IMR-90 (cell line): ENCODE measurements at regions not wholly inside any gene's neighbourhood (a gene's known extent, or its start where the extent isn't known, plus 50 kb on each side); places are given as distances from the start of the nearest gene placed in this dataset.

ENCODE experiments used
- ATAC-seq: fragments of 200-7000 bp; cut with Tn5 transposase; 2 replicates; pipeline ENCODE4 v1.9.1; 2020; ENCODE audit warnings: low read depth, mild to moderate bottlenecking, moderate library complexity
- BruUV-seq: library from RNA; stranded (reverse); fragments of 400-500 nt; replicated peaks from 2 replicates; lab custom pipeline; 2021; lab: Mats Ljungman, UMichigan
- CTCF ChIA-PET: fragments of 300-600 bp; formaldehyde crosslinking; extraction: SDS; loops from one replicate; lab custom pipeline; 2021; ENCODE audit warnings: antibody characterized with exemption; lab: Yijun Ruan, JAX
- POLR2A ChIA-PET: fragments of 300-600 bp; sonication (Branson Sonifier 250); formaldehyde crosslinking; loops from one replicate; lab custom pipeline; 2022; ENCODE audit warnings: antibody characterized with exemption; ENCODE audit not compliant: unreplicated experiment; lab: Charles Lee
- DNase-seq: peaks from one replicate; pipeline ENCODE4 v3.0.0; 2013
- H2AFZ ChIP-seq: replicated peaks from 2 replicates; pipeline ENCODE3; 2013; ENCODE audit warnings: low read length, mild to moderate bottlenecking; ENCODE audit not compliant: poor library complexity
- H2AK5ac ChIP-seq: 2 replicates; pipeline ENCODE4 v1.6.1; 2013; ENCODE audit warnings: low read depth, low read length, inconsistent platforms
- H2AK9ac ChIP-seq: replicated peaks from 2 replicates; pipeline ENCODE3; 2013; ENCODE audit warnings: mild to moderate bottlenecking, low read depth, low read length, moderate library complexity; ENCODE audit not compliant: poor library complexity
- H2BK120ac ChIP-seq: 2 replicates; pipeline ENCODE4 v1.6.1; 2013; ENCODE audit warnings: low read depth, low read length, inconsistent platforms
- H2BK15ac ChIP-seq: 3 replicates; pipeline ENCODE4 v1.6.1; 2013; ENCODE audit warnings: low read depth, low read length, inconsistent platforms
- H2BK20ac ChIP-seq: 2 replicates; pipeline ENCODE4 v1.6.1; 2013; ENCODE audit warnings: low read depth, mild to moderate bottlenecking, inconsistent platforms, low read length, moderate library complexity
- H2BK5ac ChIP-seq: 2 replicates; pipeline ENCODE4 v1.6.1; 2013; ENCODE audit warnings: mild to moderate bottlenecking, low read depth, low read length, inconsistent platforms; ENCODE audit not compliant: poor library complexity, severe bottlenecking
- H3K14ac ChIP-seq: replicated peaks from 2 replicates; pipeline ENCODE4 v1.6.1; 2013; ENCODE audit warnings: low read depth, low read length, inconsistent platforms
- H3K18ac ChIP-seq: 2 replicates; pipeline ENCODE4 v1.6.1; 2013; ENCODE audit warnings: low read depth, low read length, control low read depth
- H3K23ac ChIP-seq: 2 replicates; pipeline ENCODE4 v1.6.1; 2013; ENCODE audit warnings: low read depth, low read length, inconsistent platforms
- H3K27ac ChIP-seq: 2 replicates; pipeline ENCODE4 v1.5.1; 2013; ENCODE audit warnings: mild to moderate bottlenecking, control low read depth, low read length; ENCODE audit not compliant: insufficient read depth
- H3K27me3 ChIP-seq: 2 replicates; pipeline ENCODE4 v1.6.1; 2013; ENCODE audit warnings: low read length; ENCODE audit not compliant: control insufficient read depth, insufficient read depth
- H3K36me3 ChIP-seq: 2 replicates; pipeline ENCODE4 v1.6.1; 2013; ENCODE audit warnings: low read length, mixed read lengths; ENCODE audit not compliant: control insufficient read depth, insufficient read depth
- H3K4ac ChIP-seq: 2 replicates; pipeline ENCODE4 v1.6.1; 2013; ENCODE audit warnings: low read depth, low read length, inconsistent platforms
- H3K4me1 ChIP-seq: 2 replicates; pipeline ENCODE4 v1.6.1; 2013; ENCODE audit warnings: low read length, mixed read lengths; ENCODE audit not compliant: control insufficient read depth, insufficient read depth
- H3K4me2 ChIP-seq: 2 replicates; pipeline ENCODE4 v1.6.1; 2013; ENCODE audit warnings: low read depth, mild to moderate bottlenecking, control low read depth, low read length, moderate library complexity
- H3K4me3 ChIP-seq: 2 replicates; pipeline ENCODE4 v1.5.1; 2013; ENCODE audit warnings: low read depth, mild to moderate bottlenecking, control low read depth, low read length, moderate library complexity; ENCODE audit not compliant: insufficient read depth
- H3K56ac ChIP-seq: 2 replicates; pipeline ENCODE4 v1.6.1; 2013; ENCODE audit warnings: low read length, inconsistent platforms; ENCODE audit not compliant: insufficient read depth; ENCODE audit errors: extremely low read depth
- H3K79me1 ChIP-seq, 2 experiments: 2 replicates each; pipeline ENCODE4 v1.6.1; 2013; ENCODE audit warnings: low read length in 2 of 2, inconsistent platforms in 1 of 2, low read depth in 1 of 2
- H3K9ac ChIP-seq: 2 replicates; pipeline ENCODE4 v1.6.1; 2013; ENCODE audit warnings: low read depth, low read length, control low read depth
- H3K9me1 ChIP-seq: 2 replicates; pipeline ENCODE4 v1.6.1; 2013; ENCODE audit warnings: low read length, inconsistent platforms; ENCODE audit not compliant: insufficient read depth
- H3K9me3 ChIP-seq: 2 replicates; pipeline ENCODE4 v1.6.1; 2013; ENCODE audit warnings: low read length; ENCODE audit not compliant: control insufficient read depth, insufficient read depth
- H4K20me1 ChIP-seq: 2 replicates; pipeline ENCODE4 v1.6.1; 2013; ENCODE audit warnings: low read length, inconsistent platforms; ENCODE audit not compliant: insufficient read depth
- H4K5ac ChIP-seq: 2 replicates; pipeline ENCODE4 v1.6.1; 2013; ENCODE audit warnings: mild to moderate bottlenecking, low read depth, low read length, control low read depth
- H4K8ac ChIP-seq, 2 experiments: 2 replicates each; pipeline ENCODE4 v1.6.1; 2013; ENCODE audit warnings: low read depth in 2 of 2, low read length in 2 of 2, control low read depth in 1 of 2, inconsistent platforms in 1 of 2
- H4K91ac ChIP-seq: 2 replicates; pipeline ENCODE4 v1.6.1; 2013; ENCODE audit warnings: low read depth, low read length, inconsistent platforms; ENCODE audit not compliant: insufficient read depth
- MAFK ChIP-seq: IDR thresholded peaks from 2 replicates; pipeline ENCODE4 v1.6.1; 2012; ENCODE audit warnings: low read depth, low read length, improper control_type of control experiment
- MAZ ChIP-seq: IDR thresholded peaks from 2 replicates; pipeline ENCODE4 v1.6.1; 2012; ENCODE audit warnings: low read depth, mild to moderate bottlenecking, low read length, improper control_type of control experiment, moderate library complexity, borderline replicate concordance
- WGBS, 2 experiments: methylation state at CpG; one replicate each; pipeline versions ENCODE4 v1.1.5 to v1.1.7; 2013; ENCODE audit warnings: missing lambda C conversion rate in 2 of 2; ENCODE audit not compliant: insufficient read length in 1 of 2; ENCODE audit errors: extremely low coverage in 2 of 2; 5-methylcytosine and 5-hydroxymethylcytosine counted together
- dilution Hi-C: fragments of 300-500 bp; cut with HindIII; formaldehyde crosslinking; loops from one replicate; pipeline ENCODE4 v1.14.3; 2018; ENCODE audit warnings: low sequenced_read_pairs; ENCODE audit not compliant: unreplicated experiment
- in situ Hi-C: fragments of 300-500 bp; cut with MboI; formaldehyde crosslinking; loops from 3 replicates; pipeline ENCODE4 v1.14.3; 2019; ENCODE audit warnings: low sequenced_read_pairs, inconsistent platforms, mixed read lengths
- intact Hi-C: fragments of 100-400 bp; cut with micrococcal nuclease; formaldehyde crosslinking; loops from 2 replicates; pipeline ENCODE4 v1.10.0; 2022

GRCh38 chr2:193222454-193222853, 1027.7 kb upstream of the TMEFF2 start:
- Histone ChIP-seq H3K4me1 (no peaks in the 10 kb centered on the region), H2BK5ac (no peak overlapping the region), H3K56ac (no peak overlapping the region), H3K4me2 (no peak overlapping the region), H3K36me3 (no peaks in the 10 kb centered on the region), H4K91ac (no peak overlapping the region), H4K20me1 (no peaks in the 10 kb centered on the region), H2BK15ac (no peak overlapping the region), H3K27me3 (no peaks in the 10 kb centered on the region), H2BK20ac (no peak overlapping the region), H3K9ac (no peak overlapping the region), H3K14ac (no peak overlapping the region), H2AK5ac (no peak overlapping the region), H3K4ac (no peak overlapping the region), H3K27ac (no peak overlapping the region), H4K8ac (no peak overlapping the region), H3K9me1 (no peaks in the 10 kb centered on the region), H3K4me3 (no peak overlapping the region), H2AFZ (no peak overlapping the region), H3K23ac (no peak overlapping the region), H3K79me1 (no peaks in the 10 kb centered on the region), H2BK120ac (no peak overlapping the region), H3K9me3 (no peaks in the 10 kb centered on the region), H4K5ac (no peak overlapping the region), H3K18ac (no peak overlapping the region), H2AK9ac (no peak overlapping the region)
- dilution Hi-C loops: no loop called here
- WGBS, 2 experiments: no CpG with 5 or more reads among the region's 2 CpGs
- ATAC-seq (no peak), DNase-seq (no peak)
- intact Hi-C loops: no loop called here
- ChIA-PET CTCF (no interaction called here), POLR2A (no interaction called here)
- in situ Hi-C loops: no loop called here
- no TSS peak for BruUV-seq
- TF ChIP-seq MAZ (no peak), MAFK (peak; percentile 93)
